HG03103 (cell line): ENCODE measurements at regions not wholly inside any gene's neighbourhood (a gene's known extent, or its start where the extent isn't known, plus 50 kb on each side); places are given as distances from the start of the nearest gene placed in this dataset.

ENCODE experiments used
- ATAC-seq: cut with Tn5 transposase; IDR thresholded peaks from one replicate; pipeline ENCODE4 v1.9.1; 2021; ENCODE audit warnings: low read depth; ENCODE audit not compliant: unreplicated experiment

GRCh38 chr4:59571805-59572430 lies 1628.2 kb upstream of the ADGRL3 start:
- no peak for ATAC-seq

- no peak for ATAC-seq
These were observed 1616.1 kb upstream of the ADGRL3 start for GRCh38 chr4:59583845-59584568.

- no peak for ATAC-seq
These were observed 1602.4 kb upstream of the ADGRL3 start for GRCh38 chr4:59597536-59598329.

GRCh38 chr4:59598330-59598618 lies 1601.9 kb upstream of the ADGRL3 start:
- no peak for ATAC-seq

- no peak for ATAC-seq
These were observed 1591.7 kb upstream of the ADGRL3 start for GRCh38 chr4:59608466-59608865.

GRCh38 chr4:59612235-59612634 lies 1587.9 kb upstream of the ADGRL3 start:
- ATAC-seq, result no peak

GRCh38 chr4:59615316-59615715 lies 1584.8 kb upstream of the ADGRL3 start:
- ATAC-seq, result no peak

- no peak for ATAC-seq
These were observed 1570.8 kb upstream of the ADGRL3 start for GRCh38 chr4:59629348-59629747.

GRCh38 chr4:59630235-59630634 lies 1569.9 kb upstream of the ADGRL3 start:
- ATAC-seq, result no peak

- no peak for ATAC-seq
These were observed 1569.2 kb upstream of the ADGRL3 start for GRCh38 chr4:59630922-59631321.

- no peak for ATAC-seq
These were observed 1562.5 kb upstream of the ADGRL3 start for GRCh38 chr4:59637596-59637995.

- ATAC-seq, result no peak
These were observed 1556.4 kb upstream of the ADGRL3 start for GRCh38 chr4:59643682-59644081.

- no peak for ATAC-seq
These were observed 1555.4 kb upstream of the ADGRL3 start for GRCh38 chr4:59644765-59645164.

- ATAC-seq, result no peak
These were observed 1554.0 kb upstream of the ADGRL3 start for GRCh38 chr4:59646082-59646481.

GRCh38 chr4:59647011-59647410 lies 1553.1 kb upstream of the ADGRL3 start:
- no peak for ATAC-seq

- ATAC-seq, result no peak
These were observed 1552.6 kb upstream of the ADGRL3 start for GRCh38 chr4:59647500-59647899.

- no peak for ATAC-seq
These were observed 1549.3 kb upstream of the ADGRL3 start for GRCh38 chr4:59650861-59651260.

GRCh38 chr4:59655996-59656395 lies 1544.1 kb upstream of the ADGRL3 start:
- ATAC-seq, result no peak

GRCh38 chr4:59664771-59665170 lies 1535.4 kb upstream of the ADGRL3 start:
- no peak for ATAC-seq

GRCh38 chr4:59666645-59667044 lies 1533.5 kb upstream of the ADGRL3 start:
- ATAC-seq, result no peak

GRCh38 chr4:59671037-59671436 lies 1529.1 kb upstream of the ADGRL3 start:
- ATAC-seq, result no peak

GRCh38 chr4:59676389-59676788 lies 1523.7 kb upstream of the ADGRL3 start:
- ATAC-seq, result no peak
